ENCODE measurements at regions not wholly inside any gene's neighbourhood (a gene's known extent, or its start where the extent isn't known, plus 50 kb on each side); places are given as distances from the start of the nearest gene placed in this dataset.

GRCh38 chr11:134476435-134477021, 64.5 kb upstream of the B3GAT1 start:
- no peak for DNase-seq (ENCODE audit: low spot score)

GRCh38 chr11:134475951-134476350, 63.9 kb upstream of the B3GAT1 start:
- no peak for DNase-seq (ENCODE audit: low spot score)

DNA sequence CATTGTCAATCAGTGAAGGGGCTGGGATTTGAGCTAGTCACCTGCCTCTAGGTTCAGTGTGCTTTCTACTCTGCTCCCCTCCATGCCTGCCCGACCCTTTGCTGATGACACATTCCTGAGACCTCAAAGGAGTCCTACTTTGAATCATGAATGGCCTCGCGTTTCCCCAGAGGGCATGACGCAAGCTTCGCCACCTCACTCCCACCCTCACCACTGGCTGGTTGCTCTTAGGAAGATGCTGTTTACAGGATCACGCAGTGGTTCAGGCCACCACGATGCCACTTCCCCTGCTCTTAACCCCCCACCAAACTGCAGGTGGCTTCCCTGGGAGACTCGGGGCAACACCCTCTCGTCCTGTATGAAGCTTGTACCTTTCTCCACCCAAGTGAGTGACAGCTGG, 62.9 kb upstream of the B3GAT1 start:
- no peak for DNase-seq (ENCODE audit: low spot score)

DNA sequence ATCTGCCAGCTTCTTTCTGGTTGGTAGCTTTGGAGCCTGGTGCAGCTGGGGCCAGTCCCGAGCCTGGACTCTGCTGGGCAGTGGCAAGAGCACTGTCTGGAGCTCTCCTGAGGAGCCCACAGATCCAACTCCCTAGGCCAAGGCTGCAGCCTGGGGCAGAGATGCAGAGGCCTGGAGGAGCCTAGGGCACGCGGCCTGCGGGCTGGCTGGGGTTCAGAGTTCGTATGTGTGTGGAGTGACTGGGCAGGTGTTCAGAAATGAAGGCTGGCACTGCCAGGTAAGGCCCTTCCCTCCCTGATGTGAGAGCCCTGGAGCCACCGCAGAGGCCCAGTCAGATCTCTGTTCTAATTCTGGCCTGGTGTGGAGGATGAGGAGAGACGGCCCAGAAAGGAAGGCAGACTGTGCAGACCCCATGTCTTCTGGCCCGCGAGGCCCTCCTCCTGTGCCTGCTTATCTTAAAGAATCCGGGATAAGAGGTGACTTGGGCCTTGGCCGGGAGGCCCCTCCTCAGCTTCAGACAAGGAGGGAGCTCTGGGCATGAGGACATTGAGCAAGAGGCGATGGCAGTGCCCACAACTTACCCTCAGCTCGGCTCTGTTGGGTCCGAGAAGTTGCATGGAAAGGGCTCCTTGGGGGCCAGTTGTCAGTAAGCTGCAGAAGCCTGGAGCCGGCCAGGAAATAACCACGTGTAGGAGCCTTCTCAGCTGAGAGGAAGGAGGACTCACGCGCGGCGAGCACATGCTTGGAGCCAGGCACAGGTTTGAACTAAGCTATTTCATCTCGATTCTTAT, 62.2 kb upstream of the B3GAT1 start:
- no peak for DNase-seq (ENCODE audit: low spot score)

DNA sequence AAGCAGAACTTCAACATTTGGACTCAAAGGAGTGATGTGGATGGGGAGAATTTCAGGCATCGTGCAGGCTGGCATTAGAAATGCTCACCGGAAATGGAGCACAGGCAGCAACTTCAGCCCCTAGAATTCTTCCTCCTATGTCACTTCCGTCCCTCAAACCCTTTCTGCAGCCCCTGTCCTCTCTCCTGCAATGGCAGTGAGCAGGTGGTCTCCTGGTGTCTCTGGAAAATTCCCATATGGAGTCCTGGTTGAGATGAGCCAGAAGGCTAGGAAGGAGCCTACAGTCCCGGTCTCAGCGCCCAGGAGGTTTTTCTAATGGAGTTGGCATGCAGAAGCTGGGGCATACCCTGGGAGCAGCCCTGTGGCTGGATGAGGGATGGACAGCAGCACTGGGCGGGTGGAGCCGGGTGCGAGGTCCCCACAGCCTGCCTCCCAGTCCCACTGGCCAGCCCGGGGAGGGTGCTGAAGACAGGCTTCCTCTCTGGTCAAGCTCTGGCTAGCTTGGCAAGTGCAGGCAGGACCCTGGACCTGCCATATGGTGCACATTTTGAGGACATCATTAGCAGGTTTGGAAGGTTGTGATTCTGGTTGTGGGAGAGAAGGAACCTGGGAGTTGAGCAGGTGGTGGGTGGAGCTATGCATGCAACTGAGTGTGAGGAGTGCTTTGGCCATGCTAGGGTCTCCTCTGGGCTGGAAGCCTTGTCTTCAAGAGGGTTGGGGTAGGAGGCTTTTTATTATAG, 59.8 kb upstream of the B3GAT1 start:
- DNase-seq (ENCODE audit: low spot score): no peak

- DNase-seq (ENCODE audit: low spot score): peak; percentile 34
Observed at GRCh38 chr11:134471087-134471715, 59.2 kb upstream of the B3GAT1 start.

DNA sequence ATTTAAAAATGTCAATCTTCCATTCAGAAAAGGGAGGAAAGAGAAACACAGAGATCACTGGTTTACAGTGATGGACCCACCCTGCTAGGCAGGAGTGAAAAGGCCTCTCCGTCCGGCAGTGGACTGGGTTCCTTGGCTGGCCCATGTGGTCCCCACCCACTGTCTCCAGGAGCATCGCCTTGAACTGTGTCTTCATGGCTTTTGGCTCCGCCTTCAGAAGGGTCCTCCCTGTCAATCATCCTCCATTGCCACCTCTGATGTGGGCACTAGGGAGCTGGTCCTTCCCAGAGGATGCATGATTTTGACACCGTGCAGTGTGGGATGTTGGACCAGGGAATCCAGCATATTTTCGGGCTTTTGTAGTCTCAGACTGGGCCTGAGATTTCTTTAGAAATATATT, 58.2 kb upstream of the B3GAT1 start:
- no peak for DNase-seq (ENCODE audit: low spot score)

GRCh38 chr11:134469627-134470026, 57.6 kb upstream of the B3GAT1 start:
- DNase-seq (ENCODE audit: low spot score): no peak

DNA sequence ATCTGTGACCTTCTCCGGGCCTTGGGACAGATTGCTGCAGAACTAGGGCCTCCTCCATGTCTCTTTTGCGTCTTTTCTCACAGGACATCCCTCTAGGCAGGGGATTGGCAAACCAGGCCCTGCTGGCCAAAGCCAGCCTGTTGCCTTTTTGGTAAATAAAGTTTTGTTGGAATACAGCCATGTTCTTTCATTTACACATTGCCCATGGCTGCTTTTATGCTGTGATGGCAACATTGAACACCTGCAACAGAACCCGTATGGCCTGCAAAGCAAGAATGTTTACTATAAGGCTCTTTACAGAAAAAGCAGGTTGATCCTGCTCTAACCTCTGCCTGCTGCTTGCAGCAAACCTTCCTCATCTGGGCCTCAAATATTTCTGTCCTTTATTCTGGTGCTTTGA, 56.8 kb upstream of the B3GAT1 start:
- DNase-seq (ENCODE audit: low spot score): no peak

GRCh38 chr11:134468081-134468668, 56.1 kb upstream of the B3GAT1 start:
- no peak for DNase-seq (ENCODE audit: low spot score)

- no peak for DNase-seq (ENCODE audit: low spot score)
Observed at GRCh38 chr11:134466610-134467567, 54.8 kb upstream of the B3GAT1 start.

DNA sequence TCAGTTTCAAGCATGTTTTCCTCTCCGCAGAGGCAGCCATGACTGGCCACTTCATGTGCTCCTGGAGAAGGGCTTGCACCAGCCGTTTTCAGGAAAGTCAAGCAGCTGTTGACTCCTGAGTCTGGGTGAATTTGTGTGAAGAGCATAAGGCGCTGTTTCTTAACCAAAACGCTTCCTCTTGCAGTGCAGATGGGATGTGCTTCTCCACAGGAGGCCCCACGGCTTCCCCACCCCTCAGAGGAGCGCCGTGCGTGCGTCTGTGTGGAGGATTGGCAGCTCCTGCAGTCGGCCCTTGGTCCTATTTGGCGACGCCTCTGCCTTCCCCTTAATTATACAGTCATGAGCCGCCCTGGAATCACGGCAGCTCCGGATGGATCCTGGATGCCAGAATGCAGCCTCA, 54.1 kb upstream of the B3GAT1 start:
- no peak for DNase-seq (ENCODE audit: low spot score)

- no peak for DNase-seq (ENCODE audit: low spot score)
Observed at GRCh38 chr11:134464981-134465730, 53.1 kb upstream of the B3GAT1 start.

DNA sequence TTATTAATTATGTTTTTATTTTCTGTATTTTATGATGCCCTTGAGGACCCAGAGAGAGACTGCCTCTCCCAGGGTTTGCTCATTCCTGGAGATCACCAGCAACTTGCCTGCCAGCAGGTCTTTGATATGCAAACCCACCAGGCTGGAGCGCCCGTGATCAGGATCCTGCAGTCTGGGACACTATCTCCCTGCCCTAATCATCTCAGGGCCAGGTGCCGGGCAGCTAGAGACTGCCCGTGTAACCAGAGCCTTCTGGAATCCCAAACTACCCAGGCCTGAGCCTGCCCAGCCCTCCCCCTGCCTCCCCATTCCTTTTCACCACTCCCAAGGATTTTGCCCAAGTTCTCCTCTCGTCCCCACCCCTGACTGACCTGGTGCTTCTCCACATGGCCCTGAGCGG, 52.2 kb upstream of the B3GAT1 start:
- no peak for DNase-seq (ENCODE audit: low spot score)

DNA sequence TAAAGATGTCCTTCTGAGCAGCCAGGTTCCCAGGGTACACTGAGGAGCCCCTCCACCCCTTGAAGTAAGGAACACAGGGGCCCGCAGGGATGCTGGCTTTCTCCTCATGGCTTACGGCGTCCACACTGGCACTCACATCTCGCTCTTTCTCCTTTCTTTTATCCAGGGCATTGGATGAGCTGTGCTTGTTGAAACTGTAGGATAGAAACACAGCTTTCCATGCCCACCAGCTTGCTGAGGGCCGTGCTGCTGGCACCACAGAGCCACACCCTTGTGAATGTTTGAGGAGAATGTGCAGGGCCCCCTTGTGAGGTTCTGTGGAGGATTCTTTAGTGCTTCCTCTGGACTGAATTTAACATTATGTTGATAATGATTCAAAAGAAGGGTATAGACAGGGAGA, 51.7 kb upstream of the B3GAT1 start:
- DNase-seq (ENCODE audit: low spot score): no peak

All from globus pallidus (tissue), 1 donor.